ENCODE measurements at regions not wholly inside any gene's neighbourhood (a gene's known extent, or its start where the extent isn't known, plus 50 kb on each side); places are given as distances from the start of the nearest gene placed in this dataset.

DNA sequence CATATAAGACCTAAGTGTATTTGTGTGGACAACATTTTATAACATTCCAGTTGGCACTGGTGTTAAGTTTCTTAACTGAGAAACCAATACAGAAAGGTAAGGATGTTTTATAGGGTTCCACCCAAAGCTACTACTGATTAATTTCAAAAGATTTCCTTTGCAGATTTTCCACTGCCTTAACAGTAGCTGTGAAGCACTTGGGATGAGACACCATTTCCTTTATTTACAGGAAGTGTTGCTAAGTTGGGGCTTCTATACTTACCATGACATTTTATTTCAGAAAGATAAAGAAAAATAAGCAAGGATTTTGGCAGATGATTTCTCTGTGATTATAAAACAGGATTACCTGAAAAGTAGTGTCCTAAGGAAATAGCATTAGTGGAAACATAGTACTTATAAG lies 234.3 kb downstream of the CALCRL start:
- peaks cover 20% of the 10 kb centered on the region for H3K9me2 ChIP-seq (ENCODE audit: insufficient read depth)
- ATAC-seq: no peak
- no peaks in the 10 kb centered on the region for H3F3A ChIP-seq (replicated peaks; ENCODE audit: low read depth)

More for the DNA sequence above, 234.3 kb downstream of the CALCRL start:
- Histone ChIP-seq H4K20me1 (replicated peaks; ENCODE audit: insufficient read depth) (no peaks in the 10 kb centered on the region), H3K36me3 (ENCODE audit: insufficient read depth) (no peaks in the 10 kb centered on the region), H3K27ac (ENCODE audit: low read depth) (no peak overlapping the region), H3K4me2 (no peak overlapping the region), H3K79me2 (replicated peaks; ENCODE audit: insufficient read depth) (no peaks in the 10 kb centered on the region), H3K4me1 (ENCODE audit: insufficient read depth) (peaks cover 10% of the 10 kb centered on the region; the same call in 1 of the 2 replicates), H3K4me3 (no peak overlapping the region), H2AFZ (no peak overlapping the region), H3K27me3 (ENCODE audit: insufficient read depth) (no peaks in the 10 kb centered on the region)
- Mint-ChIP-seq H3K27ac (no peak overlapping the region), H3K27me3 (ENCODE audit: insufficient read depth, low read depth, poor library complexity) (no peaks in the 10 kb centered on the region), H3K36me3 (ENCODE audit: low read depth) (peaks cover 27% of the 10 kb centered on the region; the same call in 2 of the 3 replicates), H3K4me1 (peaks cover 15% of the 10 kb centered on the region), H3K9me3 (peaks cover 17% of the 10 kb centered on the region), H3K4me3 (no peak overlapping the region)
- DNase-seq (ENCODE audit: low spot score): no peak
- TF ChIP-seq, protein P1, sequence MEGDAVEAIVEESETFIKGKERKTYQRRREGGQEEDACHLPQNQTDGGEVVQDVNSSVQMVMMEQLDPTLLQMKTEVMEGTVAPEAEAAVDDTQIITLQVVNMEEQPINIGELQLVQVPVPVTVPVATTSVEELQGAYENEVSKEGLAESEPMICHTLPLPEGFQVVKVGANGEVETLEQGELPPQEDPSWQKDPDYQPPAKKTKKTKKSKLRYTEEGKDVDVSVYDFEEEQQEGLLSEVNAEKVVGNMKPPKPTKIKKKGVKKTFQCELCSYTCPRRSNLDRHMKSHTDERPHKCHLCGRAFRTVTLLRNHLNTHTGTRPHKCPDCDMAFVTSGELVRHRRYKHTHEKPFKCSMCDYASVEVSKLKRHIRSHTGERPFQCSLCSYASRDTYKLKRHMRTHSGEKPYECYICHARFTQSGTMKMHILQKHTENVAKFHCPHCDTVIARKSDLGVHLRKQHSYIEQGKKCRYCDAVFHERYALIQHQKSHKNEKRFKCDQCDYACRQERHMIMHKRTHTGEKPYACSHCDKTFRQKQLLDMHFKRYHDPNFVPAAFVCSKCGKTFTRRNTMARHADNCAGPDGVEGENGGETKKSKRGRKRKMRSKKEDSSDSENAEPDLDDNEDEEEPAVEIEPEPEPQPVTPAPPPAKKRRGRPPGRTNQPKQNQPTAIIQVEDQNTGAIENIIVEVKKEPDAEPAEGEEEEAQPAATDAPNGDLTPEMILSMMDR (conservative IDR thresholded peaks at IDR 0.05; ENCODE audit: low read depth in 2 of 2): no peak
- TF ChIP-seq ZNF114 (CRISPR knock-in tag; IDR thresholded peaks at IDR 0.05) (no peak), STAT1 (IDR thresholded peaks at IDR 0.05; ENCODE audit: unreplicated experiment) (no peak), EZH2phosphoT487 (IDR thresholded peaks at IDR 0.05; ENCODE audit: unreplicated experiment) (no peak), REST (IDR thresholded peaks at IDR 0.05; ENCODE audit: unreplicated experiment) (no peak), JUNB (IDR thresholded peaks at IDR 0.05; ENCODE audit: unreplicated experiment) (no peak), ZNF331 (CRISPR knock-in tag; IDR thresholded peaks at IDR 0.05; ENCODE audit: low read depth) (no peak), ZNF462 (CRISPR knock-in tag; IDR thresholded peaks at IDR 0.05) (no peak), POLR2AphosphoS5 (IDR thresholded peaks at IDR 0.05; ENCODE audit: low read depth) (no peak), ETS1 (IDR thresholded peaks at IDR 0.05) (no peak), NANOG (IDR thresholded peaks at IDR 0.05; ENCODE audit: borderline replicate concordance) (no peak), CREB1 (CRISPR knock-in tag; IDR thresholded peaks at IDR 0.05; ENCODE audit: low read depth) (no peak), EZH2 (IDR thresholded peaks at IDR 0.05; ENCODE audit: low read depth, unreplicated experiment) (no peak)

Data from GM23338 (cell line).